ENCODE measurements at regions not wholly inside any gene's neighbourhood (a gene's known extent, or its start where the extent isn't known, plus 50 kb on each side); places are given as distances from the start of the nearest gene placed in this dataset.

GRCh38 chr10:9081961-9082360, 1027.5 kb downstream of the GATA3 start:
- Histone ChIP-seq H3K36me3 (ENCODE audit: low read depth) (no peaks in the 10 kb centered on the region), H3K4me3 (no peak overlapping the region), H3K9ac (no peak overlapping the region), H3K4me1 (ENCODE audit: insufficient read depth) (no peaks in the 10 kb centered on the region), H4K20me1 (ENCODE audit: insufficient read depth) (no peaks in the 10 kb centered on the region), H3K27ac (no peak overlapping the region), H3K27me3 (replicated peaks; ENCODE audit: insufficient read depth) (no peaks in the 10 kb centered on the region), H3F3A (ENCODE audit: insufficient read depth) (no peaks in the 10 kb centered on the region), H3K4me2 (ENCODE audit: unreplicated experiment) (no peak overlapping the region), H3K79me2 (ENCODE audit: insufficient read depth) (no peaks in the 10 kb centered on the region), H2AFZ (no peak overlapping the region), H3K9me3 (ENCODE audit: low read depth) (no peaks in the 10 kb centered on the region), H3K9me2 (ENCODE audit: insufficient read depth) (no peaks in the 10 kb centered on the region)
- DNase-seq = no peak
- TF ChIP-seq EZH2 (IDR thresholded peaks at IDR 0.05; ENCODE audit: insufficient read depth, poor library complexity, severe bottlenecking) (no peak), EZH2phosphoT487 (IDR thresholded peaks at IDR 0.05; ENCODE audit: insufficient read depth, low read depth) (no peak)
- 0 to 6% methylated on average over 2 of the region's 2 CpGs for WGBS, 2 experiments (ENCODE audit: low coverage in 1 of 2, low lambda C conversion rate in 2 of 2, missing lambda C conversion rate in 2 of 2)
- in situ Hi-C loops (cut with MboI) = no loop called here

- Histone ChIP-seq H3K9ac (no peak overlapping the region), H3K36me3 (ENCODE audit: low read depth) (no peaks in the 10 kb centered on the region)
These were observed 1037.1 kb downstream of the GATA3 start for GRCh38 chr10:9091530-9092093.

GRCh38 chr10:9096288-9096687, 1041.8 kb downstream of the GATA3 start:
- Histone ChIP-seq H3K4me2 (ENCODE audit: unreplicated experiment) (no peak overlapping the region), H4K20me1 (ENCODE audit: insufficient read depth) (no peaks in the 10 kb centered on the region), H3K27ac (no peak overlapping the region), H3F3A (ENCODE audit: insufficient read depth) (no peaks in the 10 kb centered on the region), H3K4me1 (ENCODE audit: insufficient read depth) (no peaks in the 10 kb centered on the region), H3K79me2 (ENCODE audit: insufficient read depth) (no peaks in the 10 kb centered on the region), H3K9me2 (ENCODE audit: insufficient read depth) (no peaks in the 10 kb centered on the region), H3K9ac (no peak overlapping the region), H3K27me3 (replicated peaks; ENCODE audit: insufficient read depth) (no peaks in the 10 kb centered on the region), H3K36me3 (ENCODE audit: low read depth) (no peaks in the 10 kb centered on the region), H2AFZ (no peak overlapping the region), H3K4me3 (no peak overlapping the region), H3K9me3 (ENCODE audit: low read depth) (no peaks in the 10 kb centered on the region)
- no peak for TF ChIP-seq EZH2phosphoT487 (IDR thresholded peaks at IDR 0.05; ENCODE audit: insufficient read depth, low read depth)
- no peak for TF ChIP-seq EZH2 (IDR thresholded peaks at IDR 0.05; ENCODE audit: insufficient read depth, poor library complexity, severe bottlenecking)
- in situ Hi-C loops (cut with MboI) = no loop called here
- no peak for DNase-seq
- 26 to 30% methylated on average over 4 of the region's 4 CpGs for WGBS, 2 experiments (ENCODE audit: low coverage in 1 of 2, low lambda C conversion rate in 2 of 2, missing lambda C conversion rate in 2 of 2)

More at GRCh38 chr10:9091530-9092093, 1037.1 kb downstream of the GATA3 start:
- Histone ChIP-seq H3F3A (ENCODE audit: insufficient read depth) (no peaks in the 10 kb centered on the region), H3K4me1 (ENCODE audit: insufficient read depth) (no peaks in the 10 kb centered on the region), H3K4me3 (no peak overlapping the region), H3K79me2 (ENCODE audit: insufficient read depth) (no peaks in the 10 kb centered on the region), H3K4me2 (ENCODE audit: unreplicated experiment) (no peak overlapping the region), H3K27me3 (replicated peaks; ENCODE audit: insufficient read depth) (no peaks in the 10 kb centered on the region), H3K9me2 (ENCODE audit: insufficient read depth) (no peaks in the 10 kb centered on the region), H2AFZ (no peak overlapping the region), H4K20me1 (ENCODE audit: insufficient read depth) (no peaks in the 10 kb centered on the region), H3K9me3 (ENCODE audit: low read depth) (no peaks in the 10 kb centered on the region), H3K27ac (no peak overlapping the region)
- in situ Hi-C loops (cut with MboI) = no loop called here
- no peak for DNase-seq
- 1 to 6% methylated on average over 3 of the region's 3 CpGs for WGBS, 2 experiments (ENCODE audit: low coverage in 1 of 2, low lambda C conversion rate in 2 of 2, missing lambda C conversion rate in 2 of 2)
- TF ChIP-seq EZH2phosphoT487 (IDR thresholded peaks at IDR 0.05; ENCODE audit: insufficient read depth, low read depth) = no peak
- no peak for TF ChIP-seq EZH2 (IDR thresholded peaks at IDR 0.05; ENCODE audit: insufficient read depth, poor library complexity, severe bottlenecking)

- H3K27ac ChIP-seq = no peak overlapping the region
- no peaks in the 10 kb centered on the region for H3K9me3 ChIP-seq (ENCODE audit: low read depth)
- in situ Hi-C loops (cut with MboI) = no loop called here
- H4K20me1 ChIP-seq (ENCODE audit: insufficient read depth) = no peaks in the 10 kb centered on the region
- H3K36me3 ChIP-seq (ENCODE audit: low read depth) = no peaks in the 10 kb centered on the region
- no peaks in the 10 kb centered on the region for H3K9me2 ChIP-seq (ENCODE audit: insufficient read depth)
- DNase-seq = no peak
- no peak overlapping the region for H3K9ac ChIP-seq
- H3F3A ChIP-seq (ENCODE audit: insufficient read depth) = no peaks in the 10 kb centered on the region
- no peaks in the 10 kb centered on the region for H3K4me1 ChIP-seq (ENCODE audit: insufficient read depth)
- H3K4me2 ChIP-seq (ENCODE audit: unreplicated experiment) = no peak overlapping the region
- TF ChIP-seq EZH2 (IDR thresholded peaks at IDR 0.05; ENCODE audit: insufficient read depth, poor library complexity, severe bottlenecking) (no peak), EZH2phosphoT487 (IDR thresholded peaks at IDR 0.05; ENCODE audit: insufficient read depth, low read depth) (no peak)
- 13% methylated on average over 2 of the region's 2 CpGs for WGBS, 2 experiments (ENCODE audit: low coverage in 1 of 2, low lambda C conversion rate in 2 of 2, missing lambda C conversion rate in 2 of 2)
- H3K27me3 ChIP-seq (replicated peaks; ENCODE audit: insufficient read depth) = no peaks in the 10 kb centered on the region
- no peak overlapping the region for H3K4me3 ChIP-seq
- no peaks in the 10 kb centered on the region for H3K79me2 ChIP-seq (ENCODE audit: insufficient read depth)
- no peak overlapping the region for H2AFZ ChIP-seq
These were observed 1042.9 kb downstream of the GATA3 start for GRCh38 chr10:9097206-9097990.
